SH-SY5Y (cell line): ENCODE measurements at regions not wholly inside any gene's neighbourhood (a gene's known extent, or its start where the extent isn't known, plus 50 kb on each side); places are given as distances from the start of the nearest gene placed in this dataset.

Experiments used
- GATA2 ChIP-seq: IDR thresholded peaks from 2 replicates; pipeline ENCODE4 v1.6.1; 2011; ENCODE audit warnings: mild to moderate bottlenecking, low read depth, low read length
- GATA3 ChIP-seq: IDR thresholded peaks from 2 replicates; pipeline ENCODE4 v1.6.1; 2011; ENCODE audit warnings: low read depth, mild to moderate bottlenecking, low read length, moderate library complexity

- TF ChIP-seq GATA3 (no peak), GATA2 (no peak)
These were observed 223.1 kb upstream of the PKN2 start for GRCh38 chr1:88461007-88461406.
